ENCODE measurements at regions not wholly inside any gene's neighbourhood (a gene's known extent, or its start where the extent isn't known, plus 50 kb on each side); places are given as distances from the start of the nearest gene placed in this dataset.

DNA sequence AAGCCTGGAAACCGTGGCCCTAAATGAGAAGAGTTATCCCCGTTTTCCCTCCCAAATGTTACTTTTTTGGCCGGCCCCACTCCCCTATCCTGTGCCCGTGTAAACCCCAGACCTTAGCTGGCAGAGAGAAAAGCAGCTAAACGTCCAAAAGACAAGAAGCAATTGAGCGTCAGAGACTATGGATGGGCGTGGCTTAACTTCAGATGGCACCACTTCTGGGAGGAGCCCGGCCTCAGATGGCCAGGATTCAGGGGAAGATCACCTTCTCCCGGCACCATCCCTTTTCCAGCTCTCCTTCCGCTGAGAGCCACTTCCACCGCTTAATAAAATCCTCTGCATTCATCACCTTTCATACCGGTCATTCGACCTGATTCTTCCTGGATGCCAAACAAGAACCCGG is 350.1 kb upstream of the PCDH7 start:
- TF ChIP-seq, protein P1, sequence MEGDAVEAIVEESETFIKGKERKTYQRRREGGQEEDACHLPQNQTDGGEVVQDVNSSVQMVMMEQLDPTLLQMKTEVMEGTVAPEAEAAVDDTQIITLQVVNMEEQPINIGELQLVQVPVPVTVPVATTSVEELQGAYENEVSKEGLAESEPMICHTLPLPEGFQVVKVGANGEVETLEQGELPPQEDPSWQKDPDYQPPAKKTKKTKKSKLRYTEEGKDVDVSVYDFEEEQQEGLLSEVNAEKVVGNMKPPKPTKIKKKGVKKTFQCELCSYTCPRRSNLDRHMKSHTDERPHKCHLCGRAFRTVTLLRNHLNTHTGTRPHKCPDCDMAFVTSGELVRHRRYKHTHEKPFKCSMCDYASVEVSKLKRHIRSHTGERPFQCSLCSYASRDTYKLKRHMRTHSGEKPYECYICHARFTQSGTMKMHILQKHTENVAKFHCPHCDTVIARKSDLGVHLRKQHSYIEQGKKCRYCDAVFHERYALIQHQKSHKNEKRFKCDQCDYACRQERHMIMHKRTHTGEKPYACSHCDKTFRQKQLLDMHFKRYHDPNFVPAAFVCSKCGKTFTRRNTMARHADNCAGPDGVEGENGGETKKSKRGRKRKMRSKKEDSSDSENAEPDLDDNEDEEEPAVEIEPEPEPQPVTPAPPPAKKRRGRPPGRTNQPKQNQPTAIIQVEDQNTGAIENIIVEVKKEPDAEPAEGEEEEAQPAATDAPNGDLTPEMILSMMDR (IDR thresholded peaks at IDR 0.05; ENCODE audit: extremely low read depth in 1 of 2, insufficient read depth in 1 of 2, low read depth in 1 of 2, low read length in 2 of 2), result no peak
- TF ChIP-seq POLR2A (IDR thresholded peaks at IDR 0.05; ENCODE audit: low read depth, low read length), result no peak
- no peak for TF ChIP-seq POLR2AphosphoS5 (IDR thresholded peaks at IDR 0.05; ENCODE audit: insufficient read depth, low read depth, low read length)
- no peak for TF ChIP-seq EZH2 (IDR thresholded peaks at IDR 0.05; ENCODE audit: borderline replicate concordance, low read depth, low read length, severe bottlenecking)
- no peak for TF ChIP-seq FOS (IDR thresholded peaks at IDR 0.05; ENCODE audit: borderline replicate concordance, insufficient read depth, low read length)
- no peak for TF ChIP-seq MYC (IDR thresholded peaks at IDR 0.05; ENCODE audit: low read depth, low read length)
- TF ChIP-seq, protein P2, sequence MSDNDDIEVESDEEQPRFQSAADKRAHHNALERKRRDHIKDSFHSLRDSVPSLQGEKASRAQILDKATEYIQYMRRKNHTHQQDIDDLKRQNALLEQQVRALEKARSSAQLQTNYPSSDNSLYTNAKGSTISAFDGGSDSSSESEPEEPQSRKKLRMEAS (IDR thresholded peaks at IDR 0.05; ENCODE audit: insufficient read depth, insufficient read length), result no peak
- TF ChIP-seq JUN (IDR thresholded peaks at IDR 0.05; ENCODE audit: borderline replicate concordance, insufficient read depth, insufficient read length, low read depth), result no peak
- no peak for TF ChIP-seq GATA2 (IDR thresholded peaks at IDR 0.05; ENCODE audit: insufficient read depth, insufficient read length, low read depth, low read length)

Measured in endothelial cell of umbilical vein (primary cell).